ENCODE measurements at regions not wholly inside any gene's neighbourhood (a gene's known extent, or its start where the extent isn't known, plus 50 kb on each side); places are given as distances from the start of the nearest gene placed in this dataset.

DNA sequence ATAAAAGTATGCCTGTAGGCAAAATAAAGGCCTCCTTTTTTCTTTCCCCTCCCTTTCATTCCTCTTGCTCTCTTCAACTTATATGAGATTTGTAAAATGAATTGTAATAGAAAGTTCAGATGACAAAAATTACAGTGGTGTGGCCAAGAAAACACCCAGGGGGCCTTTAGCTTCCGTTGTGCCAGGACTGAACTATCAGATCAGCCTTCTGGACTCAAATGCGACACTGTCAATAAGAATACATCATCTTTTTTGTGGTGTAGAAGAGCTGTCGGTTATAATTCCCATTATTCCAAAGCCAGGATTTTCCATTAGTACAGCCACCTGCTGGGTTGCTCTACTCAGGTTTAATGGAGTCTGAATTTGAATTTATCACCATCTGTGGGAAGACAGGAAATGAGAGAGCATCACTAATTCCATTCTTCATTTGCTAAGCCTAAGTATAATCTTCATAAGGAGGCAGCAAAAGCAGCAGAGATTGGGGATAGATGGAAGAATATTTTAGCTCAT is 443.4 kb downstream of the ANXA1 start:
- no peak for DNase-seq
- Mint-ChIP-seq H3K4me3 (no peak overlapping the region), H3K9me3 (no peaks in the 10 kb centered on the region), H3K27me3 (ENCODE audit: low read depth, poor library complexity) (no peaks in the 10 kb centered on the region), H3K36me3 (ENCODE audit: low read depth) (no peaks in the 10 kb centered on the region), H3K4me1 (no peaks in the 10 kb centered on the region), H3K27ac (no peak overlapping the region)
- TF ChIP-seq, protein P1, sequence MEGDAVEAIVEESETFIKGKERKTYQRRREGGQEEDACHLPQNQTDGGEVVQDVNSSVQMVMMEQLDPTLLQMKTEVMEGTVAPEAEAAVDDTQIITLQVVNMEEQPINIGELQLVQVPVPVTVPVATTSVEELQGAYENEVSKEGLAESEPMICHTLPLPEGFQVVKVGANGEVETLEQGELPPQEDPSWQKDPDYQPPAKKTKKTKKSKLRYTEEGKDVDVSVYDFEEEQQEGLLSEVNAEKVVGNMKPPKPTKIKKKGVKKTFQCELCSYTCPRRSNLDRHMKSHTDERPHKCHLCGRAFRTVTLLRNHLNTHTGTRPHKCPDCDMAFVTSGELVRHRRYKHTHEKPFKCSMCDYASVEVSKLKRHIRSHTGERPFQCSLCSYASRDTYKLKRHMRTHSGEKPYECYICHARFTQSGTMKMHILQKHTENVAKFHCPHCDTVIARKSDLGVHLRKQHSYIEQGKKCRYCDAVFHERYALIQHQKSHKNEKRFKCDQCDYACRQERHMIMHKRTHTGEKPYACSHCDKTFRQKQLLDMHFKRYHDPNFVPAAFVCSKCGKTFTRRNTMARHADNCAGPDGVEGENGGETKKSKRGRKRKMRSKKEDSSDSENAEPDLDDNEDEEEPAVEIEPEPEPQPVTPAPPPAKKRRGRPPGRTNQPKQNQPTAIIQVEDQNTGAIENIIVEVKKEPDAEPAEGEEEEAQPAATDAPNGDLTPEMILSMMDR (IDR thresholded peaks at IDR 0.05), result no peak

GRCh38 chr9:73596321-73596720 is 444.7 kb downstream of the ANXA1 start:
- no peak for DNase-seq
- TF ChIP-seq, protein P1 (IDR thresholded peaks at IDR 0.05), result no peak
- Mint-ChIP-seq H3K27me3 (ENCODE audit: low read depth, poor library complexity) (no peaks in the 10 kb centered on the region), H3K4me1 (no peaks in the 10 kb centered on the region), H3K4me3 (no peak overlapping the region), H3K27ac (no peak overlapping the region), H3K36me3 (ENCODE audit: low read depth) (no peaks in the 10 kb centered on the region), H3K9me3 (no peaks in the 10 kb centered on the region)

- no peaks in the 10 kb centered on the region for H3K4me1 Mint-ChIP-seq
- H3K4me3 Mint-ChIP-seq, result no peak overlapping the region
- no peak overlapping the region for H3K27ac Mint-ChIP-seq
- no peaks in the 10 kb centered on the region for H3K27me3 Mint-ChIP-seq (ENCODE audit: low read depth, poor library complexity)
- H3K9me3 Mint-ChIP-seq, result no peaks in the 10 kb centered on the region
- TF ChIP-seq, protein P1 (IDR thresholded peaks at IDR 0.05), result no peak
- no peaks in the 10 kb centered on the region for H3K36me3 Mint-ChIP-seq (ENCODE audit: low read depth)
- no peak for DNase-seq
Observed at GRCh38 chr9:73597039-73597438, 445.4 kb downstream of the ANXA1 start.

DNA sequence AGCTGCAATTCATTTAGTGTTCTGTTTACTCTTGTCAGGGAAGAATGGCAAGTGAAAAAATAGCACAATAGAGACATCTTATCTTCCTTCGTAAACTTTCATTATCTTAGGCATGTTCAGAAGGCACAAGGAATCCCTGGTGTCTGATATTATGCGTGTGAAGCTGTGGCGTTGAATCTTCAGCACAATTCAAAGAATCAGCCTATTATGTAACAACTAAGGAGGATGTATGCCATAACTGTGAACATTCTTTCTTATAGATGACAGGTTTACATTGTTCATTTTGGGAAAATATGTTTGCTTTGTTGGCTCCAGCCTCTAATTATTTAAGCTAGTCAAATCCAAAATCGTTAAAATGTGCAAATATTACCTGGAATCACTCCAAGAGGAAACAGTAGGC is 446.1 kb downstream of the ANXA1 start:
- no peaks in the 10 kb centered on the region for H3K36me3 Mint-ChIP-seq (ENCODE audit: low read depth)
- H3K4me1 Mint-ChIP-seq, result no peaks in the 10 kb centered on the region
- TF ChIP-seq, protein P1 (IDR thresholded peaks at IDR 0.05), result no peak
- no peak overlapping the region for H3K27ac Mint-ChIP-seq
- H3K9me3 Mint-ChIP-seq, result no peaks in the 10 kb centered on the region
- no peak overlapping the region for H3K4me3 Mint-ChIP-seq
- H3K27me3 Mint-ChIP-seq (ENCODE audit: low read depth, poor library complexity), result no peaks in the 10 kb centered on the region
- no peak for DNase-seq

DNA sequence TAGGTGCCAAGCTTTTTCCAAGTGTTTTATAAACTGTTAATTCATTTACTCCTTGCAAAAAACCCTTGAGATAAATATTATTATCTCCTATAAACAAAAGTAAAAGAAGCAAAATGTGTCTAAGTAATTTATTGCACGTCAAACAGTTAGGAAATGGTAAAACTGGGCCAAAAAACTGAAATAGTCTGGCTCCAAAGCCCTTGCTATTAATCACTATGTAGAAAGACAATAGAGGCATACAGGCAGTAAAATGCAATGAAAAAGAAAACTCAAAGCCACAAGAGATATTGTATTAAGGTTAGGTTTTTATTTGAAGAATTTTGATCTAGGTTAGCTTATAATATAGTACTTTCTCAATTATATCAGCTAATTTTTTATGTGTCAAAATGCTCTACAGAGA is 457.7 kb downstream of the ANXA1 start:
- no peak for DNase-seq
- TF ChIP-seq, protein P1 (IDR thresholded peaks at IDR 0.05), result no peak
- no peak overlapping the region for H3K27ac Mint-ChIP-seq
- H3K4me3 Mint-ChIP-seq, result no peak overlapping the region
- H3K27me3 Mint-ChIP-seq (ENCODE audit: low read depth, poor library complexity), result no peaks in the 10 kb centered on the region
- no peaks in the 10 kb centered on the region for H3K36me3 Mint-ChIP-seq (ENCODE audit: low read depth)
- no peaks in the 10 kb centered on the region for H3K9me3 Mint-ChIP-seq
- no peaks in the 10 kb centered on the region for H3K4me1 Mint-ChIP-seq

GRCh38 chr9:73611032-73611431 is 459.4 kb downstream of the ANXA1 start:
- no peaks in the 10 kb centered on the region for H3K27me3 Mint-ChIP-seq (ENCODE audit: low read depth, poor library complexity)
- no peaks in the 10 kb centered on the region for H3K9me3 Mint-ChIP-seq
- no peak overlapping the region for H3K27ac Mint-ChIP-seq
- TF ChIP-seq, protein P1 (IDR thresholded peaks at IDR 0.05), result no peak
- no peak overlapping the region for H3K4me3 Mint-ChIP-seq
- no peaks in the 10 kb centered on the region for H3K36me3 Mint-ChIP-seq (ENCODE audit: low read depth)
- H3K4me1 Mint-ChIP-seq, result no peaks in the 10 kb centered on the region
- DNase-seq, result no peak
